Spinal cord (tissue), 9 donors: ENCODE measurements at regions not wholly inside any gene's neighbourhood (a gene's known extent, or its start where the extent isn't known, plus 50 kb on each side); places are given as distances from the start of the nearest gene placed in this dataset.

Experiments used
- DNase-seq, 6 donors: peaks; one replicate each; pipeline versions ENCODE4 v3.0.0 to v3.0.0-alpha.2; 2013 to 2015; ENCODE audit warnings: low spot score in 6 of 6, low read depth in 4 of 6
- H3K27ac ChIP-seq: one replicate; pipeline ENCODE4 v1.5.1; 2013; ENCODE audit warnings: low read depth, low read length, control low read depth
- H3K27me3 ChIP-seq: one replicate; pipeline ENCODE4 v1.6.1; 2013; ENCODE audit warnings: low read length; ENCODE audit not compliant: control insufficient read depth, insufficient read depth
- H3K36me3 ChIP-seq: one replicate; pipeline ENCODE4 v1.6.1; 2013; ENCODE audit warnings: low read length; ENCODE audit not compliant: control insufficient read depth, insufficient read depth
- H3K4me1 ChIP-seq: one replicate; pipeline ENCODE4 v1.6.1; 2013; ENCODE audit warnings: low read length; ENCODE audit not compliant: control insufficient read depth, insufficient read depth
- H3K4me3 ChIP-seq: one replicate; pipeline ENCODE4 v1.5.1; 2013; ENCODE audit warnings: low read depth, low read length, control low read depth
- H3K9me3 ChIP-seq: one replicate; pipeline ENCODE4 v1.6.1; 2013; ENCODE audit warnings: low read length; ENCODE audit not compliant: control insufficient read depth, insufficient read depth
- WGBS: methylation state at CpG from one replicate; pipeline ENCODE4 v1.1.5; 2013; ENCODE audit warnings: missing lambda C conversion rate; ENCODE audit not compliant: insufficient coverage; 5-methylcytosine and 5-hydroxymethylcytosine counted together
- donor health status: healthy.

DNA sequence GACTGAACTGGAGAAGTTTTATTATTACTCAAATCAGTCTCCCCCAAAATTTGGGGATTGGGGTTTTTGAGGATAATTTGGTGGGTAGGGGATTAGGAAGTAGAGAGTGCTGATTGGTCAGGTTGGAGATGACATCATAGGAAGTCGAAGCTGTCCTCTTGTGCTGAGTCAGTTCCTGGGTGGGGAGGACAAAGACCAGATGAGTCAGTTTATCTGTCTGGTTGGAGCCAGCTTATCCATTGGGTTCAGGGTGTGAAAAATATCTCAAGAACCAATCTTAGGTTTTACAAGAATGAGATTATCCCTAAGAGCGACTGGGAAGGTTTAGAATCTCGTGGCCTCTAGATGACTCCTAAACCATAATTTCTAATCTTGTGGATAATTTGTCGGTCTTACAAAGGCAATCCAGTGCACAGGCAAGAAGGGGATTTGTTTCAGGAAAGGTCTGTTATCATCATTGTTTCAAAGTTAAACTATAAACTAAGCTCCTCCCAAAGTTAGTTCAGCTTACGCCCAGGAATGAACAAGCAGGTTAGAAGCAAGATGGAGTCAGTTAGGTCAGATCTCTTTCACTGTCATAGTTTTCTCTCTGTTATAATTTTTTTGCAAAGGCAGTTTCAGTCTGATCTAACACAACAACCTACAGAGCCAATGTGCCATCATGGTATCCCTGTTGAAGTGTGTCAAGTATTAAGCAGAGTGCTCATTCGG is 274.5 kb downstream of the SLC7A11 start:
- Histone ChIP-seq H3K4me3 (no peak overlapping the region), H3K27me3 (no peaks in the 10 kb centered on the region), H3K9me3 (no peaks in the 10 kb centered on the region), H3K4me1 (no peaks in the 10 kb centered on the region), H3K36me3 (no peaks in the 10 kb centered on the region), H3K27ac (no peak overlapping the region)
- DNase-seq = no peak
- 93% methylated on average over 2 of the region's 6 CpGs for WGBS

DNA sequence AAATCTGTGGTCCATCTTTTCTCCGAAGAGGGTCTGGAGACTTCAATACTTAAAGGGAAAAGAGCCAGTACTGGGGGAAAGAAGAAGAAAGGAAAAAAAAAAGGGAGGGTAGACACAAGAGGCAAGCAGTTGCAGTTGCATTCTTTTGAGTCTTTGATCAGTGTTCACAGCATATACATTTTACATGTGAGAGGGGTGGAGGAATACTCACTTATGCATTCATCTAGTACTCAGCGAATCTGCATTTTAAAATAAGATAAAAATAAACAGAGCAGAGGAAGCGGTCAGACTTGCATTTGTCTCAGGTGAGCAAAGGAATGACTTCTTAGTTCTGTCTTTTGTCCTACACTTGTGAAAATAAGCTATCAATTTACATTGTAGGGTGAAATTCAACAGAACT is 275.6 kb downstream of the SLC7A11 start:
- no peaks in the 10 kb centered on the region for H3K36me3 ChIP-seq
- no peak overlapping the region for H3K27ac ChIP-seq
- WGBS = 100% methylated on average over 1 of the region's 3 CpGs
- H3K4me1 ChIP-seq = no peaks in the 10 kb centered on the region
- no peaks in the 10 kb centered on the region for H3K9me3 ChIP-seq
- DNase-seq = no peak
- no peaks in the 10 kb centered on the region for H3K27me3 ChIP-seq
- H3K4me3 ChIP-seq = no peak overlapping the region

DNA sequence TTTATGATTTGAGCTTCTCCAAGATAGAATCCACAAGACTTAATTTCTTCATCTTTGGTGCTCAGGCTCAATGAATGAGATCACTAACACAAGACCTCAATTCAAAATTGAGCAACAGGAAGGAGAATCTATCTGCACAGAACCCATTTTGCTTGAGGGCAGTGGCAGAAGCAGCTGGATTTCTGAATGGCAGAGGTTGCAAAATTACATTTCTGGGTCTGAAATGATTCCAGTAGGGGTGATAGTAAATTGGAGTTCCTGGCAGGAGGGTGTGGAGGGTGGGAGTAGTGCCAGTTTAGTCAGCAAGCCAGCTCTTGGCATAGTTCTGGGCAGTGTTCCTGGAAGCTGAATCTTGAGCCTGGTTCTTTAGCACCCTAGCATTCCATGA is 281.1 kb downstream of the SLC7A11 start:
- Histone ChIP-seq H3K4me1 (no peaks in the 10 kb centered on the region), H3K27ac (no peak overlapping the region), H3K27me3 (no peaks in the 10 kb centered on the region), H3K4me3 (no peak overlapping the region), H3K36me3 (no peaks in the 10 kb centered on the region), H3K9me3 (no peaks in the 10 kb centered on the region)
- DNase-seq = peak in 3 of 6 donors; percentile 11 to 68 (median 50)

DNA sequence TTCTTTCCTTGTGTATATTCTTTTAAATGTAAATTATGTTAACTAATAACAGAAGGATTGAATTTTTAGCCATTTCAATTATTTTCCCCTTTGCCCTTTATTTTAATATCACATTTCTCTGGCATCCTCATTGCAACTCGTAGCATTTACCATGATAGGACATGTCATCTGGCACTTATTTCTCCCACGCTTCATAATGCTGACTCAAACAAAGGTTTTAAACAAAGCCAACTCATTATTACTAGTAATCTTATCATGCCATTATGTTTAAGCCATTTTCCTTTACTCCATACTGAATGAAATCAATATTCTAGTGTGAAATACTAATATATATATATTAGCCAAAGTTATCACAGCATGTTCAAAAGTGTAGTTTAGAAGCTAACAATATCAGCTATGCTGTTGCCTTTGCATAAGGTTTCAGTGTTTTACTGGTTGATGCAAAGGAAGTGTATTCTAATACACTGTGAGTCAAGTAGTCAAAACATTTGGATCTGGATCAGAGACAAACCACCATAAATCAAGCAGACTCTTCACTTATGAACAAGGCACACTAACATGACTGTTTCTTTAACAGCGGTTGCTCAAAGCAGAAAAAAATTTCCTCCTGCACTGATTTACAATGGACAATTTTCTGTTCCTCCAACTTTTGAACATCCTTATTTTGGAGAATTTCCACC is 281.6 kb downstream of the SLC7A11 start:
- peak in 2 of 6 donors; percentile 1 to 26 for DNase-seq
- H3K4me3 ChIP-seq = no peak overlapping the region

DNA sequence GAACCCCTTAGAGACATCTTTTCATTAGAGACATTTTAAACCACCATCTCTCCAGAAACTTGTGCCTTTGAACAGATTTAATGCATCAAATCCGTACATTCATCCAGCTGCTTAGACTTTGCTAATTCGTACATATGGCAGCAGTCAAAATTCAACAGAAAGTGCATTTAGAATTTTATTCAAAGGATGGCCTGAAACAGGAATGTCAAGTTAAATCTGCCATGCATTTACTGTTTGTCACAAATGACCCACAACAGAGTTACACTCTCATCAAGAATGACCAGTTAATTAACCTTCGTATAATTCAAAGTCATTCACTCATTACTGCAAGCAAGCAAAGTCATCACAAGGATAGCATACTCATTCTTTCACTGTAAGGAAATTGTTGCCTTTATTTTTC is 284.3 kb downstream of the SLC7A11 start:
- DNase-seq = no peak
- no peaks in the 10 kb centered on the region for H3K9me3 ChIP-seq
- H3K4me3 ChIP-seq = no peak overlapping the region
- H3K27me3 ChIP-seq = no peaks in the 10 kb centered on the region
- no peak overlapping the region for H3K27ac ChIP-seq
- 82% methylated on average over 2 of the region's 3 CpGs for WGBS
- no peaks in the 10 kb centered on the region for H3K4me1 ChIP-seq
- no peaks in the 10 kb centered on the region for H3K36me3 ChIP-seq

More for the DNA sequence above, 281.6 kb downstream of the SLC7A11 start:
- Histone ChIP-seq H3K27me3 (no peaks in the 10 kb centered on the region), H3K27ac (no peak overlapping the region), H3K36me3 (no peaks in the 10 kb centered on the region), H3K9me3 (no peaks in the 10 kb centered on the region), H3K4me1 (no peaks in the 10 kb centered on the region)
- 75% methylated on average over 2 of the region's 3 CpGs for WGBS

DNA sequence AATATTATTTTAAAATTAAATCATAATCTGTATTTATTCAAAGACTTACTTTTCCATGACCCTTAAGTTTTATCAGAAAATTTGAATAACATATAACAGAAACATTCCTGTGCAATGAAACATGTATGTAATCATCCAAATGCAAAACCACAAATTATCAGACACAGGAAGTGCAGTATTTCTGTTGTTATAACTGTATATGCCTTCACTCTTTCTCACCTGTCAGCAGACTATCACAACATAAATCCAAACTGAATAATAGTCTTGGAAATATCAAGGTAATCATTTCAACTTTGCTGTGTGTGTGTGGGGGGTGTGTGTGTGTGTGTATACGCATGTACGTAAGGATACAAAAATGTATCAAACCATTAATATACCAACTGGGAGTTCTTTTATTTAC is 285.9 kb downstream of the SLC7A11 start:
- Histone ChIP-seq H3K4me1 (no peaks in the 10 kb centered on the region), H3K9me3 (no peaks in the 10 kb centered on the region)
- no CpG with 5 or more reads among the region's 2 CpGs for WGBS

DNA sequence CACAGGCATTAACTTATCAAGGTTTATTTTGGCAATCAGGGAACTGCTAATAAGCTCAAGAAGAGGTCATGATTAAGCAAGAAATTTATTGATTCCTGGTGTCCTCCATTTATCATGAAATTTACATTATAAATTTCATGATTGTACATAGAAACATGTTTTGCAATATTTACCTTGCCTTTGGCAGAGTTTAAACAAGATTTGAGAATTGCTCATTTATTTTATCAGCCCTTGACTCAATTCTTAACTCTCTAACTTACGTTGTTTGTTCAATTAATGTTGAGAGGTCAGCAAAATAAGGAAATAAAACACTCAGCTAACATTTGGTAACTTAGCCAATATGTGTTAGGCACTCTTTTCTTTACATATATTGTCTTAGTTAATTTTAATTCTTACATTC is 286.6 kb downstream of the SLC7A11 start:
- DNase-seq = no peak
- WGBS = no CpG with 5 or more reads among the region's 1 CpG

More for the DNA sequence above, 285.9 kb downstream of the SLC7A11 start:
- Histone ChIP-seq H3K27me3 (no peaks in the 10 kb centered on the region), H3K4me3 (no peak overlapping the region), H3K27ac (no peak overlapping the region), H3K36me3 (no peaks in the 10 kb centered on the region)
- DNase-seq = no peak

DNA sequence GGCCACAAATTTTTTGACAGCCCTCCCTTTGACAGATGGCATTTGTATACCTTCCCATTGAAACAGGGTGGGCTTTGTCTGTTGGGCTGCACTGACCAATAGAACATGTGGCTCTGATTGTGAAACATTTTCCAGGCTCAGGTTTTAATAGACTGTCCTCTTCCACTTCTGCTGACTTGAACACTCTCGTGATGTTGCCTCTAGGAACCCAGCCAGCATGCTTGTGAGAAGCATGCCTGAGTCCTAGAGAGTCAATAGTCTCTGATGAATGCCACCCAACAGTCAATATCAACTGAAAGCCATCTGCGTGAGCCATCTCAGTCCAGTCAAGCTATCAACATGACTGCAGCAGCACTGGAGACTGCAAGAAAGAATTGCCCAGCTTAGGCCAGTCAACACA is 290.0 kb downstream of the SLC7A11 start:
- Histone ChIP-seq H3K4me3 (no peak overlapping the region), H3K4me1 (no peaks in the 10 kb centered on the region), H3K27ac (no peak overlapping the region), H3K27me3 (no peaks in the 10 kb centered on the region), H3K36me3 (no peaks in the 10 kb centered on the region), H3K9me3 (no peaks in the 10 kb centered on the region)
- WGBS = 27% methylated on average over 1 of the region's 2 CpGs
- DNase-seq = no peak

More for the DNA sequence above, 286.6 kb downstream of the SLC7A11 start:
- Histone ChIP-seq H3K27ac (no peak overlapping the region), H3K4me3 (no peak overlapping the region), H3K27me3 (no peaks in the 10 kb centered on the region), H3K36me3 (no peaks in the 10 kb centered on the region), H3K9me3 (no peaks in the 10 kb centered on the region), H3K4me1 (no peaks in the 10 kb centered on the region)

DNA sequence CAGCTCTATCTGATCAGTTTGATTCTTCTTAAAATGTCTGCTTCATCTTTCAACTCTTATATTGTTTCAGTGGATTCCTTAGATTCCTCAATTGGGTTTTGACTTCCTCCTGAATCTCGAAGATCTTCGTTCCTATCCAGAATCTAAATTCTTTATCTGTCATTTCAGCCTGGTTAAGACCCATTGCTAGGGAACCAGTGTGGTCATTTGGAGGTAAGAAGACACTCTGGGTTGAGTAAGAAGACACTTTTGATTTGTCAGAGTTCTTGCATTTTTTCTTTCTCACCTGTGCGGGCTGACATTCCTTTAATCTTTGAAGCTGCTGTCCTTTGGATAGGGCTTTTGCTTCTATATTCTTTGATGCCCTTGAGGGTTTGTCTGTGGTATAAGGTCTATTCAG is 291.9 kb downstream of the SLC7A11 start:
- Histone ChIP-seq H3K27ac (no peak overlapping the region), H3K9me3 (no peaks in the 10 kb centered on the region), H3K4me3 (no peak overlapping the region), H3K27me3 (no peaks in the 10 kb centered on the region), H3K36me3 (no peaks in the 10 kb centered on the region), H3K4me1 (no peaks in the 10 kb centered on the region)
- no peak for DNase-seq
- 93% methylated on average over 3 of the region's 3 CpGs for WGBS

DNA sequence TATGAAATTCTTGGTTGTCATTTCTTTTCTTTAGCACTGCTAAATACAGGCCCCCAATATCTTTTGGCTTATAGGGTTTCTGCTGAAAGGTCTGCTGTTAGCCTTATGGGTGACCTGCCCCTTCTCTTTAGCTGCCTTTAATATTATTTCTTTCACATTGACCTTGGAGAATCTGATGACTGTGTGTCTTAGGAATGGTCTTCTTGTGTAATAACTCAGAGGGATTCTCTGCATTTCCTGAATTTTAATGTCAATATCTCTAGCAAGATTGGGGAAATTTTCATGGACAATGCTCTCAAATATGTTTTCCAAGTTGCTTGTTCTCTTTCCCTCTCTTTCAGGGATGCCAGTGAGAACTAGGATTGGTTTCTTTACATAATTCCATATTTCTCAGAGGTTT is 292.4 kb downstream of the SLC7A11 start:
- Histone ChIP-seq H3K4me1 (no peaks in the 10 kb centered on the region), H3K27ac (no peak overlapping the region), H3K36me3 (no peaks in the 10 kb centered on the region), H3K27me3 (no peaks in the 10 kb centered on the region), H3K9me3 (no peaks in the 10 kb centered on the region), H3K4me3 (no peak overlapping the region)
- no peak for DNase-seq
